ENCODE measurements at regions not wholly inside any gene's neighbourhood (a gene's known extent, or its start where the extent isn't known, plus 50 kb on each side); places are given as distances from the start of the nearest gene placed in this dataset.

GRCh38 chr3:74426571-74426970, 187.9 kb downstream of the CNTN3 start:
- TF ChIP-seq CTCF (IDR thresholded peaks at IDR 0.05; ENCODE audit: unreplicated experiment): no peak
- no TSS peak for BruUV-seq (replicated peaks)
- H3K27ac Mint-ChIP-seq (ENCODE audit: unreplicated experiment): no peak overlapping the region
- peaks cover 5% of the 10 kb centered on the region for H3K9me3 Mint-ChIP-seq (ENCODE audit: low read depth, unreplicated experiment)
- no peaks in the 10 kb centered on the region for H3K36me3 Mint-ChIP-seq (ENCODE audit: insufficient read depth, unreplicated experiment)
- no peaks in the 10 kb centered on the region for H3K4me1 Mint-ChIP-seq (ENCODE audit: low read depth, unreplicated experiment)
- no peaks in the 10 kb centered on the region for H3K27me3 Mint-ChIP-seq (ENCODE audit: unreplicated experiment)
- intact Hi-C loops (cut with micrococcal nuclease; ENCODE audit: unreplicated experiment): no loop called here
- DNase-seq: no peak
- CTCF ChIA-PET: no interaction called here
- no peak overlapping the region for H3K4me3 Mint-ChIP-seq (ENCODE audit: low read depth, unreplicated experiment)

- no peak overlapping the region for H3K27ac Mint-ChIP-seq (ENCODE audit: unreplicated experiment)
- BruUV-seq (replicated peaks): no TSS peak
- H3K36me3 Mint-ChIP-seq (ENCODE audit: insufficient read depth, unreplicated experiment): no peaks in the 10 kb centered on the region
- intact Hi-C loops (cut with micrococcal nuclease; ENCODE audit: unreplicated experiment): no loop called here
- TF ChIP-seq CTCF (IDR thresholded peaks at IDR 0.05; ENCODE audit: unreplicated experiment): no peak
- H3K27me3 Mint-ChIP-seq (ENCODE audit: unreplicated experiment): no peaks in the 10 kb centered on the region
- no peak for DNase-seq
- peaks cover 2% of the 10 kb centered on the region for H3K9me3 Mint-ChIP-seq (ENCODE audit: low read depth, unreplicated experiment)
- H3K4me1 Mint-ChIP-seq (ENCODE audit: low read depth, unreplicated experiment): no peaks in the 10 kb centered on the region
- CTCF ChIA-PET: no interaction called here
- H3K4me3 Mint-ChIP-seq (ENCODE audit: low read depth, unreplicated experiment): no peak overlapping the region
Measured at GRCh38 chr3:74423867-74424266, 190.6 kb downstream of the CNTN3 start.

GRCh38 chr3:74420538-74421124, 193.8 kb downstream of the CNTN3 start:
- BruUV-seq (replicated peaks): no TSS peak
- Mint-ChIP-seq H3K27me3 (ENCODE audit: unreplicated experiment) (no peaks in the 10 kb centered on the region), H3K4me3 (ENCODE audit: low read depth, unreplicated experiment) (no peak overlapping the region), H3K9me3 (ENCODE audit: low read depth, unreplicated experiment) (peaks cover 2% of the 10 kb centered on the region), H3K27ac (ENCODE audit: unreplicated experiment) (no peak overlapping the region), H3K36me3 (ENCODE audit: insufficient read depth, unreplicated experiment) (no peaks in the 10 kb centered on the region), H3K4me1 (ENCODE audit: low read depth, unreplicated experiment) (no peaks in the 10 kb centered on the region)
- CTCF ChIA-PET: no interaction called here
- no peak for TF ChIP-seq CTCF (IDR thresholded peaks at IDR 0.05; ENCODE audit: unreplicated experiment)
- no peak for DNase-seq
- intact Hi-C loops (cut with micrococcal nuclease; ENCODE audit: unreplicated experiment): no loop called here

GRCh38 chr3:74415731-74416130, 198.7 kb downstream of the CNTN3 start:
- CTCF ChIA-PET: no interaction called here
- Mint-ChIP-seq H3K36me3 (ENCODE audit: insufficient read depth, unreplicated experiment) (no peaks in the 10 kb centered on the region), H3K9me3 (ENCODE audit: low read depth, unreplicated experiment) (no peaks in the 10 kb centered on the region), H3K4me1 (ENCODE audit: low read depth, unreplicated experiment) (no peaks in the 10 kb centered on the region), H3K4me3 (ENCODE audit: low read depth, unreplicated experiment) (no peak overlapping the region), H3K27ac (ENCODE audit: unreplicated experiment) (no peak overlapping the region), H3K27me3 (ENCODE audit: unreplicated experiment) (no peaks in the 10 kb centered on the region)
- no peak for TF ChIP-seq CTCF (IDR thresholded peaks at IDR 0.05; ENCODE audit: unreplicated experiment)
- intact Hi-C loops (cut with micrococcal nuclease; ENCODE audit: unreplicated experiment): no loop called here
- BruUV-seq (replicated peaks): no TSS peak
- no peak for DNase-seq

Data from Calu3 (cell line).